ENCODE measurements at regions not wholly inside any gene's neighbourhood (a gene's known extent, or its start where the extent isn't known, plus 50 kb on each side); places are given as distances from the start of the nearest gene placed in this dataset.

DNA sequence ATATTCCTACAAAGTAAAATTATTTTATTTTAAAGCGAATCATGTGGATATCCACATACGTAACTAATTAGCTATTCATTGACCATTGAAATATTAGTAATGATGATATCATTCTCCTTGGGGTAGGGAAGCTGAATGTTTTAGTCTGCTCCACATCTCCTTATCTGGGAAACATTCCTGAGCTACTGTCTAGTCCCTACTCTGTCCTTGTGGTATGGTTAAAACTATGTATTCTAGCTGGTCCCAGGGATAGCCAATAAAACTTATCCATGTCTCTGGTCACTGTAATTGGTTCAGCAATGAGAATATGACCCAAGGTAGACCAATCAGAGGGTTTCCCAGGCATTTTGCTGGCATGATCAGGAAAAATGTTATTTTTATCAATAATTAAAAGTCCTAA lies 76.0 kb upstream of the DAP start:
- TF ChIP-seq, protein P1, sequence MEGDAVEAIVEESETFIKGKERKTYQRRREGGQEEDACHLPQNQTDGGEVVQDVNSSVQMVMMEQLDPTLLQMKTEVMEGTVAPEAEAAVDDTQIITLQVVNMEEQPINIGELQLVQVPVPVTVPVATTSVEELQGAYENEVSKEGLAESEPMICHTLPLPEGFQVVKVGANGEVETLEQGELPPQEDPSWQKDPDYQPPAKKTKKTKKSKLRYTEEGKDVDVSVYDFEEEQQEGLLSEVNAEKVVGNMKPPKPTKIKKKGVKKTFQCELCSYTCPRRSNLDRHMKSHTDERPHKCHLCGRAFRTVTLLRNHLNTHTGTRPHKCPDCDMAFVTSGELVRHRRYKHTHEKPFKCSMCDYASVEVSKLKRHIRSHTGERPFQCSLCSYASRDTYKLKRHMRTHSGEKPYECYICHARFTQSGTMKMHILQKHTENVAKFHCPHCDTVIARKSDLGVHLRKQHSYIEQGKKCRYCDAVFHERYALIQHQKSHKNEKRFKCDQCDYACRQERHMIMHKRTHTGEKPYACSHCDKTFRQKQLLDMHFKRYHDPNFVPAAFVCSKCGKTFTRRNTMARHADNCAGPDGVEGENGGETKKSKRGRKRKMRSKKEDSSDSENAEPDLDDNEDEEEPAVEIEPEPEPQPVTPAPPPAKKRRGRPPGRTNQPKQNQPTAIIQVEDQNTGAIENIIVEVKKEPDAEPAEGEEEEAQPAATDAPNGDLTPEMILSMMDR (IDR thresholded peaks at IDR 0.05; ENCODE audit: low read depth, low read length, poor library complexity, severe bottlenecking) = no peak
- no peak for TF ChIP-seq EZH2phosphoT487 (IDR thresholded peaks at IDR 0.05; ENCODE audit: borderline replicate concordance, low read length)
